HCT116 (cell line): ENCODE measurements at regions not wholly inside any gene's neighbourhood (a gene's known extent, or its start where the extent isn't known, plus 50 kb on each side); places are given as distances from the start of the nearest gene placed in this dataset.

ENCODE experiments used
- ATAC-seq: fragments of 200-7000 bp; cut with Tn5 transposase; 2 replicates; pipeline ENCODE4 v1.9.1; 2020; ENCODE audit warnings: mild to moderate bottlenecking, moderate library complexity
- BruUV-seq: library from RNA; stranded (reverse); fragments of 400-500 nt; replicated peaks from 2 replicates; lab custom pipeline; 2021; lab: Mats Ljungman, UMichigan
- CTCF ChIA-PET: fragments of 300-600 bp; sonication (Branson Sonifier 250); formaldehyde crosslinking; loops from one replicate; lab custom pipeline; 2021; ENCODE audit warnings: antibody characterized with exemption; lab: Charles Lee
- POLR2A ChIA-PET: fragments of 300-600, 350-600 bp; sonication (Branson Sonifier 250); formaldehyde crosslinking; loops from one replicate; lab custom pipeline; 2021; ENCODE audit warnings: antibody characterized with exemption; lab: Charles Lee
- RAD21 ChIA-PET, 2 experiments: fragments of 300-600 bp; sonication (Branson Sonifier 250); formaldehyde crosslinking; loops; one replicate each; lab custom pipeline; 2023; ENCODE audit warnings: low total read pairs in 2 of 2; ENCODE audit not compliant: uncharacterized antibody in 2 of 2, unreplicated experiment in 2 of 2, low non-redundant PET in 1 of 2; lab: Charles Lee
- DNase-seq: peaks from one replicate; pipeline ENCODE4 v3.0.0-alpha.2; 2010; ENCODE audit warnings: low read depth, low spot score
- H2AFZ ChIP-seq: fragments of 200-600 bp; shearing (Covaris generic), sonication (generic); 2 replicates; pipeline ENCODE4 v1.6.1; 2017; ENCODE audit warnings: low read depth, mixed run types, mixed read lengths, antibody characterized with exemption, low read length; ENCODE audit not compliant: poor library complexity, severe bottlenecking
- H3K27ac ChIP-seq: 2 replicates; pipeline ENCODE4 v1.5.1; 2012; ENCODE audit warnings: low read depth, low read length
- H3K27me3 ChIP-seq: fragments of 200-600 bp; sonication (generic); 2 replicates; pipeline ENCODE4 v1.6.1; 2016; ENCODE audit warnings: mixed run types, low read length, mixed read lengths; ENCODE audit not compliant: insufficient read depth
- H3K36me3 ChIP-seq, 2 experiments: fragments of 200-500 bp in 1 of 2; fragments of 200-600 bp in 1 of 2; sonication (Bioruptor generic) in 1 of 2; sonication (generic) in 1 of 2; 2 replicates each; pipeline versions ENCODE4 v1.5.1 to v1.6.1; 2014 to 2016; ENCODE audit warnings: low read length in 2 of 2, inconsistent platforms in 1 of 2, mixed read lengths in 1 of 2, mixed run types in 1 of 2; ENCODE audit not compliant: insufficient read depth in 2 of 2, control insufficient read depth in 1 of 2
- H3K4me1 ChIP-seq, 2 experiments: fragments of 200-600 bp in 1 of 2; sonication (generic) in 1 of 2; 2 replicates each; pipeline versions ENCODE4 v1.5.1 to v1.6.1; 2012 to 2017; ENCODE audit warnings: low read length in 2 of 2, inconsistent platforms in 1 of 2, mild to moderate bottlenecking in 1 of 2, mixed read lengths in 1 of 2, mixed run types in 1 of 2, moderate library complexity in 1 of 2; ENCODE audit not compliant: insufficient read depth in 2 of 2, control insufficient read depth in 1 of 2
- H3K4me2 ChIP-seq: fragments of 200-600 bp; sonication (generic); 2 replicates; pipeline ENCODE4 v1.6.1; 2017; ENCODE audit warnings: mixed run types, low read length, mixed read lengths
- H3K4me3 ChIP-seq, 2 experiments: fragments of 200-600 bp in 1 of 2; sonication (generic) in 1 of 2; replicated peaks in 1 of 2; 2 replicates each; pipeline ENCODE4 v1.5.1; 2011 to 2016; ENCODE audit warnings: low read length in 2 of 2, control low read depth in 1 of 2, low read depth in 1 of 2, mild to moderate bottlenecking in 1 of 2, mixed read lengths in 1 of 2, mixed run types in 1 of 2
- H3K79me2 ChIP-seq: fragments of 200-600 bp; sonication (generic); 2 replicates; pipeline ENCODE4 v1.6.1; 2017; ENCODE audit warnings: mild to moderate bottlenecking, mixed run types, low read length, moderate library complexity, mixed read lengths; ENCODE audit not compliant: insufficient read depth
- H3K9ac ChIP-seq: fragments of 200-600 bp; sonication (generic); 2 replicates; pipeline ENCODE4 v1.6.1; 2016; ENCODE audit warnings: low read length, mixed read lengths
- H3K9me2 ChIP-seq: fragments of 200-600 bp; sonication (generic), shearing (Covaris generic); 2 replicates; pipeline ENCODE4 v1.6.1; 2017; ENCODE audit warnings: mixed run types, mild to moderate bottlenecking, moderate library complexity; ENCODE audit not compliant: insufficient read depth
- H3K9me3 ChIP-seq, 2 experiments: fragments of 200-500 bp in 1 of 2; fragments of 200-600 bp in 1 of 2; sonication (Bioruptor generic) in 1 of 2; sonication (generic) in 1 of 2; 2 replicates each; pipeline ENCODE4 v1.6.1; 2014 to 2017; ENCODE audit warnings: low read length in 2 of 2, mixed read lengths in 2 of 2, inconsistent platforms in 1 of 2, low read depth in 1 of 2, mild to moderate bottlenecking in 1 of 2, mixed run types in 1 of 2, moderate library complexity in 1 of 2; ENCODE audit not compliant: control insufficient read depth in 1 of 2, insufficient read depth in 1 of 2
- H4K20me1 ChIP-seq: fragments of 200-600 bp; sonication (generic), shearing (Covaris generic); 2 replicates; pipeline ENCODE4 v1.6.1; 2017; ENCODE audit warnings: mixed run types, mild to moderate bottlenecking, moderate library complexity; ENCODE audit not compliant: insufficient read depth
- ATF3 ChIP-seq: IDR thresholded peaks from 2 replicates; pipeline ENCODE4 v1.6.1; 2012
- CBX3 ChIP-seq: IDR thresholded peaks from 2 replicates; pipeline ENCODE4 v1.6.1; 2012; ENCODE audit warnings: low read depth
- CEBPB ChIP-seq: IDR thresholded peaks from 2 replicates; pipeline ENCODE4 v1.6.1; 2012; ENCODE audit warnings: low read depth
- EGR1 ChIP-seq: IDR thresholded peaks from 2 replicates; pipeline ENCODE4 v1.6.1; 2012; ENCODE audit warnings: low read depth
- FOSL1 ChIP-seq: IDR thresholded peaks from 2 replicates; pipeline ENCODE4 v1.6.1; 2012; ENCODE audit warnings: low read depth
- TCF7L2 ChIP-seq: IDR thresholded peaks from 2 replicates; pipeline ENCODE4 v1.7.0; 2011; ENCODE audit warnings: borderline replicate concordance, inconsistent platforms; ENCODE audit not compliant: insufficient read depth, insufficient read length; ENCODE audit errors: extremely low read depth
- intact Hi-C: fragments of 100-400 bp; cut with micrococcal nuclease; formaldehyde crosslinking; loops from 2 replicates; pipeline ENCODE4 v1.10.0; 2022

- H3K79me2 ChIP-seq, result no peaks in the 10 kb centered on the region
- intact Hi-C loops, result no loop called here
- no TSS peak for BruUV-seq
- no peaks in the 10 kb centered on the region for H3K9me3 ChIP-seq
- H3K36me3 ChIP-seq, result no peaks in the 10 kb centered on the region
- no peak for ATAC-seq
- H3K27ac ChIP-seq, result no peak overlapping the region
- H2AFZ ChIP-seq, result no peak overlapping the region
- RAD21 ChIA-PET, result no interaction called here
- CTCF ChIA-PET, result no interaction called here
- no peaks in the 10 kb centered on the region for H3K4me1 ChIP-seq
- POLR2A ChIA-PET, result no interaction called here
- DNase-seq, result no peak
- H3K27me3 ChIP-seq, result peaks cover 10% of the 10 kb centered on the region
- H3K4me2 ChIP-seq, result no peak overlapping the region
- no peak for TF ChIP-seq EGR1
- no peak for TF ChIP-seq TCF7L2
- no peak for TF ChIP-seq ATF3
- no peak for TF ChIP-seq FOSL1
- no peak for TF ChIP-seq CEBPB
- H3K4me3 ChIP-seq, result no peak overlapping the region
- no peaks in the 10 kb centered on the region for H3K9me2 ChIP-seq
- H4K20me1 ChIP-seq, result no peaks in the 10 kb centered on the region
- H3K9ac ChIP-seq, result no peak overlapping the region
Measured at GRCh38 chr4:15294202-15294601, 133.6 kb upstream of the C1QTNF7 start.

GRCh38 chr4:15294832-15295231 is 133.0 kb upstream of the C1QTNF7 start:
- Histone ChIP-seq H3K4me1 (no peaks in the 10 kb centered on the region), H3K9me3 (no peaks in the 10 kb centered on the region), H3K9me2 (no peaks in the 10 kb centered on the region), H2AFZ (no peak overlapping the region), H3K36me3 (no peaks in the 10 kb centered on the region), H4K20me1 (no peaks in the 10 kb centered on the region), H3K27me3 (peaks cover 13% of the 10 kb centered on the region), H3K27ac (no peak overlapping the region), H3K4me3 (no peak overlapping the region), H3K9ac (no peak overlapping the region), H3K79me2 (no peaks in the 10 kb centered on the region), H3K4me2 (no peak overlapping the region)
- intact Hi-C loops, result no loop called here
- POLR2A ChIA-PET, result no interaction called here
- CTCF ChIA-PET, result no interaction called here
- ATAC-seq (no peak), DNase-seq (no peak)
- BruUV-seq, result no TSS peak
- TF ChIP-seq EGR1, result no peak
- TF ChIP-seq CBX3, result no peak
- RAD21 ChIA-PET, result no interaction called here
